BJ (cell line): ENCODE measurements at regions not wholly inside any gene's neighbourhood (a gene's known extent, or its start where the extent isn't known, plus 50 kb on each side); places are given as distances from the start of the nearest gene placed in this dataset.

Experiments
- CTCF ChIA-PET: fragments of 350-600 bp; formaldehyde crosslinking; extraction: SDS; loops from one replicate; lab custom pipeline; 2021; ENCODE audit warnings: antibody characterized with exemption, inconsistent platforms; lab: Yijun Ruan, JAX
- POLR2A ChIA-PET: fragments of 300-600 bp; sonication (Branson Sonifier 250); formaldehyde crosslinking; extraction: SDS; loops from one replicate; lab custom pipeline; 2021; ENCODE audit warnings: antibody characterized with exemption; lab: Charles Lee
- DNase-seq: peaks from one replicate; pipeline ENCODE4 v3.0.0-alpha.2; 2011; ENCODE audit warnings: low read depth
- H3K27me3 ChIP-seq: 2 replicates; pipeline ENCODE4 v1.6.0; 2011; ENCODE audit warnings: low read length; ENCODE audit not compliant: control insufficient read depth, insufficient read depth
- H3K36me3 ChIP-seq: 2 replicates; pipeline ENCODE4 v1.5.1; 2011; ENCODE audit warnings: low read length; ENCODE audit not compliant: control insufficient read depth, insufficient read depth
- H3K4me3 ChIP-seq: 2 replicates; pipeline ENCODE4 v1.5.1; 2011; ENCODE audit warnings: low read depth, mild to moderate bottlenecking, control low read depth, low read length
- TF ChIP-seq, protein P1 (sequence below): IDR thresholded peaks from 2 replicates; pipeline ENCODE4 v1.5.1; 2011; ENCODE audit warnings: low read depth, mild to moderate bottlenecking, control low read depth, inconsistent platforms, low read length, moderate library complexity; ENCODE audit not compliant: insufficient read depth

DNA sequence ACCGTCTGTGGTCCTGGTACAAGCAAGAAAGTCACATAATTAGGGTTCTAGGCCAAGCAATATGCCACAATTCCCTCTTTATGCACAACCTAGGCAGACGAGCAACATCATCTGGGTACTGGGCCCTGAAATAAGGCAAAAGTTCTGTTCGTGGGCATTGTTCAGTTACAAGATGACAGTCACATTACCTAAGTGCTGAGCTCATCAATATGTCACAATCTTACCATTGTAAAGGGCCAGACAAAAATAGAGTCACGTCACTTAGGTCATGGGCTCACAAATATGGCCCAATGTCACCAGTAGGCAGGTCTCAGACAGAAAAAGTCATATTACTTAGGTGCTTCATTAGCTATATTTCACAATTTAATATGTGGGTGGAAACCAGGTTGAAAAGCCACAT is 1025.3 kb upstream of the AMELY start:
- CTCF ChIA-PET, result interaction anchor here (0.9 kb wide), 1 partner anchor 15 kb away, joined by 3 read pairs; no protein-coding TSS in a partner anchor

GRCh38 chrY:7936046-7936445 is 1024.5 kb upstream of the AMELY start:
- H3K27me3 ChIP-seq, result no peaks in the 10 kb centered on the region
- ChIA-PET POLR2A (no interaction called here), CTCF (interaction anchor here (0.9 kb wide), 1 partner anchor 16 kb away, joined by 3 read pairs; no protein-coding TSS in a partner anchor)
- TF ChIP-seq, protein P1, sequence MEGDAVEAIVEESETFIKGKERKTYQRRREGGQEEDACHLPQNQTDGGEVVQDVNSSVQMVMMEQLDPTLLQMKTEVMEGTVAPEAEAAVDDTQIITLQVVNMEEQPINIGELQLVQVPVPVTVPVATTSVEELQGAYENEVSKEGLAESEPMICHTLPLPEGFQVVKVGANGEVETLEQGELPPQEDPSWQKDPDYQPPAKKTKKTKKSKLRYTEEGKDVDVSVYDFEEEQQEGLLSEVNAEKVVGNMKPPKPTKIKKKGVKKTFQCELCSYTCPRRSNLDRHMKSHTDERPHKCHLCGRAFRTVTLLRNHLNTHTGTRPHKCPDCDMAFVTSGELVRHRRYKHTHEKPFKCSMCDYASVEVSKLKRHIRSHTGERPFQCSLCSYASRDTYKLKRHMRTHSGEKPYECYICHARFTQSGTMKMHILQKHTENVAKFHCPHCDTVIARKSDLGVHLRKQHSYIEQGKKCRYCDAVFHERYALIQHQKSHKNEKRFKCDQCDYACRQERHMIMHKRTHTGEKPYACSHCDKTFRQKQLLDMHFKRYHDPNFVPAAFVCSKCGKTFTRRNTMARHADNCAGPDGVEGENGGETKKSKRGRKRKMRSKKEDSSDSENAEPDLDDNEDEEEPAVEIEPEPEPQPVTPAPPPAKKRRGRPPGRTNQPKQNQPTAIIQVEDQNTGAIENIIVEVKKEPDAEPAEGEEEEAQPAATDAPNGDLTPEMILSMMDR, result no peak
- H3K4me3 ChIP-seq, result no peak overlapping the region
- no peaks in the 10 kb centered on the region for H3K36me3 ChIP-seq
- peak; percentile 28 for DNase-seq

More for the DNA sequence above, 1025.3 kb upstream of the AMELY start:
- no peaks in the 10 kb centered on the region for H3K36me3 ChIP-seq
- TF ChIP-seq, protein P1, result no peak
- POLR2A ChIA-PET, result no interaction called here
- DNase-seq, result no peak
- H3K27me3 ChIP-seq, result no peaks in the 10 kb centered on the region
- H3K4me3 ChIP-seq, result no peak overlapping the region

DNA sequence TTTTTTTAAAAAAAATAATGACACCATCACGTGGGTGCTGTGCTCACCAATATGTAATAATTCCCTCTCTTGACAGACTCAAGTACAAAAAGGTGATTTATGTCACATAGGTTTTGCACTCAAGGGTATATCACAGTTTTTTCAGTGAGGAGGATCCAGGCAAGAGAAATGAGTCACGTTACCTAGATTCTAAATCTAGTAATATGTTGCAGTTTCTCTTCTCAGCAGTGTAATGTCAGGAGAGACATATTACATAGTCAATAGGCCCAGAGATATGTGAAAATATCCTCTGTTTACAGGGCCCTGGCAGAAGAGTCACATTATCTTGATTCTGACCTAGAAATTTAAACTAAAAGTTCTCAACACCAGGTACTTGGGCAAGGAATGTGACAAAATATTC is 1024.1 kb upstream of the AMELY start:
- Histone ChIP-seq H3K4me3 (no peak overlapping the region), H3K27me3 (no peaks in the 10 kb centered on the region), H3K36me3 (no peaks in the 10 kb centered on the region)
- ChIA-PET POLR2A (no interaction called here), CTCF (no interaction called here)
- no peak for DNase-seq
- TF ChIP-seq, protein P1, result no peak

DNA sequence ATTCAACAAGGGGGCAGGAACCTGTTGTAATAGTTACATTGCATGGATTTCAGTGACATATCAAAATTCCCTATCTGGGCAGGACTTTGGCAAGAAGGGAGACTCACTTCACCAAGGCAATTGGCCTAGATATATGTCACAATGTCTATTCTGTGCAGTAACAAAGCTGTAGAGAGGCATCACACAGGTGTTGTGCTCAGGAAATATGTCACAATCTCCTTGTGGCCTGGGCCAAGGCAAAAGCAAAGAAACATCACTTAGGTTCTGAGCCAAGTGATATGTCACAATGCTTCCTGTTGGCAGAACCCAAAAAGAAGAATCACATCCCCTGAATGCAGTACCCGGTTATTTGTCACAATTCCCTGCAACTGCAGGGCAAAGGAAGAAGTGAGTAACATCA is 1020.9 kb upstream of the AMELY start:
- H3K27me3 ChIP-seq, result no peaks in the 10 kb centered on the region
- H3K36me3 ChIP-seq, result no peaks in the 10 kb centered on the region
- DNase-seq, result no peak
- CTCF ChIA-PET, result no interaction called here
- H3K4me3 ChIP-seq, result no peak overlapping the region
- TF ChIP-seq, protein P1, result no peak
- POLR2A ChIA-PET, result no interaction called here

- Histone ChIP-seq H3K27me3 (no peaks in the 10 kb centered on the region), H3K4me3 (no peak overlapping the region), H3K36me3 (no peaks in the 10 kb centered on the region)
- TF ChIP-seq, protein P1, result no peak
- ChIA-PET POLR2A (no interaction called here), CTCF (interaction anchor here (0.6 kb wide), 1 partner anchor 13 kb away, joined by 4 read pairs; no protein-coding TSS in a partner anchor)
- DNase-seq, result no peak
Measured at GRCh38 chrY:7929866-7930265, 1018.3 kb upstream of the AMELY start.
